Left ventricle myocardium inferior (tissue), 1 donor: ENCODE measurements at regions not wholly inside any gene's neighbourhood (a gene's known extent, or its start where the extent isn't known, plus 50 kb on each side); places are given as distances from the start of the nearest gene placed in this dataset.

Source experiments
- DNase-seq: peaks from one replicate; pipeline ENCODE4 v3.0.0-alpha.2; 2020
- H3K27ac ChIP-seq: fragments of 200-600 bp; replicated peaks from 2 replicates; pipeline ENCODE4 v1.8.0; 2021
- H3K27me3 ChIP-seq: fragments of 200-600 bp; 2 replicates; pipeline ENCODE4 v1.8.0; 2021; ENCODE audit warnings: low read depth
- H3K36me3 ChIP-seq: fragments of 200-600 bp; 2 replicates; pipeline ENCODE4 v1.8.0; 2021
- H3K4me1 ChIP-seq: fragments of 200-600 bp; 2 replicates; pipeline ENCODE4 v1.8.0; 2021
- H3K4me3 ChIP-seq: fragments of 200-600 bp; 2 replicates; pipeline ENCODE4 v1.8.0; 2021; ENCODE audit warnings: mild to moderate bottlenecking, moderate library complexity
- H3K9me3 ChIP-seq: fragments of 200-600 bp; replicated peaks from 2 replicates; pipeline ENCODE4 v1.8.0; 2021
- CTCF ChIP-seq: fragments of 200-600 bp; IDR thresholded peaks from 2 replicates; pipeline ENCODE4 v1.8.0; 2021; ENCODE audit warnings: antibody characterized with exemption, mild to moderate bottlenecking, borderline replicate concordance
- intact Hi-C: fragments of 100-400 bp; cut with micrococcal nuclease; formaldehyde crosslinking; loops from one replicate; pipeline ENCODE4 v1.11.0; 2022
- donor health status: DM: no; HTN: yes; CAD: no; lungs with severe emphysema.

- Histone ChIP-seq H3K4me3 (no peak overlapping the region), H3K9me3 (no peaks in the 10 kb centered on the region), H3K27me3 (no peaks in the 10 kb centered on the region), H3K36me3 (no peaks in the 10 kb centered on the region), H3K4me1 (peaks cover 71% of the 10 kb centered on the region), H3K27ac (peak overlapping the region; percentile 76)
- peak; percentile 23 for DNase-seq
- no peak for TF ChIP-seq CTCF
- intact Hi-C loops: loop anchor here (2.0 kb wide), 1 partner anchor 65 kb away; no protein-coding TSS in a partner anchor
Measured at GRCh38 chr3:30473374-30474051, 132.9 kb upstream of the TGFBR2 start.

GRCh38 chr3:30474371-30474770 is 132.0 kb upstream of the TGFBR2 start:
- no peak overlapping the region for H3K4me3 ChIP-seq
- H3K27me3 ChIP-seq: no peaks in the 10 kb centered on the region
- TF ChIP-seq CTCF: no peak
- H3K4me1 ChIP-seq: peaks cover 80% of the 10 kb centered on the region
- H3K27ac ChIP-seq: peak overlapping the region; percentile 76
- H3K9me3 ChIP-seq: no peaks in the 10 kb centered on the region
- no peak for DNase-seq
- intact Hi-C loops: no loop called here
- no peaks in the 10 kb centered on the region for H3K36me3 ChIP-seq

GRCh38 chr3:30475038-30475808 is 131.2 kb upstream of the TGFBR2 start:
- no peak overlapping the region for H3K4me3 ChIP-seq
- H3K27me3 ChIP-seq: no peaks in the 10 kb centered on the region
- intact Hi-C loops: no loop called here
- H3K36me3 ChIP-seq: no peaks in the 10 kb centered on the region
- H3K4me1 ChIP-seq: peaks cover 88% of the 10 kb centered on the region
- peak overlapping the region; percentile 76 for H3K27ac ChIP-seq
- H3K9me3 ChIP-seq: no peaks in the 10 kb centered on the region
- no peak for TF ChIP-seq CTCF
- DNase-seq: no peak

- Histone ChIP-seq H3K36me3 (no peaks in the 10 kb centered on the region), H3K27me3 (no peaks in the 10 kb centered on the region), H3K27ac (no peak overlapping the region), H3K4me3 (no peak overlapping the region), H3K9me3 (no peaks in the 10 kb centered on the region), H3K4me1 (peaks cover 89% of the 10 kb centered on the region)
- TF ChIP-seq CTCF: no peak
- intact Hi-C loops: no loop called here
- no peak for DNase-seq
Measured at GRCh38 chr3:30475809-30476178, 130.6 kb upstream of the TGFBR2 start.

GRCh38 chr3:30476368-30477084 is 129.9 kb upstream of the TGFBR2 start:
- no peak overlapping the region for H3K27ac ChIP-seq
- no peak for TF ChIP-seq CTCF
- intact Hi-C loops: no loop called here
- H3K27me3 ChIP-seq: no peaks in the 10 kb centered on the region
- no peak for DNase-seq
- no peaks in the 10 kb centered on the region for H3K9me3 ChIP-seq
- peaks cover 82% of the 10 kb centered on the region for H3K4me1 ChIP-seq
- H3K36me3 ChIP-seq: no peaks in the 10 kb centered on the region
- H3K4me3 ChIP-seq: no peak overlapping the region
